ENCODE measurements at regions not wholly inside any gene's neighbourhood (a gene's known extent, or its start where the extent isn't known, plus 50 kb on each side); places are given as distances from the start of the nearest gene placed in this dataset.

- H3K9me2 ChIP-seq (replicated peaks; ENCODE audit: insufficient read depth, low read length): no peaks in the 10 kb centered on the region
- TF ChIP-seq EZH2phosphoT487 (IDR thresholded peaks at IDR 0.05; ENCODE audit: low read length): no peak
- no peak for TF ChIP-seq CTCF (IDR thresholded peaks at IDR 0.05; ENCODE audit: low read length)
- no peak for TF ChIP-seq EZH2 (optimal IDR thresholded peaks at IDR 0.05; ENCODE audit: low read depth, low read length)
- H3K4me1 ChIP-seq (ENCODE audit: low read length): no peaks in the 10 kb centered on the region
- H3F3A ChIP-seq (ENCODE audit: insufficient read depth, low read length): no peaks in the 10 kb centered on the region
- no peaks in the 10 kb centered on the region for H3K27me3 ChIP-seq (replicated peaks; ENCODE audit: insufficient read depth, low read length)
- H3K9me3 ChIP-seq (replicated peaks; ENCODE audit: insufficient read depth, low read length): no peaks in the 10 kb centered on the region
- H3K79me2 ChIP-seq (ENCODE audit: low read length): no peaks in the 10 kb centered on the region
- no peak for DNase-seq
- H3K4me3 ChIP-seq (ENCODE audit: low read length): no peak overlapping the region
- no peak overlapping the region for H3K9ac ChIP-seq (ENCODE audit: low read length)
- H2AFZ ChIP-seq (ENCODE audit: low read length): no peak overlapping the region
- H3K4me2 ChIP-seq (ENCODE audit: low read depth, low read length): no peak overlapping the region
- H3K27ac ChIP-seq (ENCODE audit: low read length): no peak overlapping the region
- no peaks in the 10 kb centered on the region for H3K36me3 ChIP-seq (replicated peaks; ENCODE audit: insufficient read depth, low read length)
- no peaks in the 10 kb centered on the region for H4K20me1 ChIP-seq (ENCODE audit: insufficient read depth, low read length)
Measured at GRCh38 chr6:135784507-135784906, 67.0 kb upstream of the PDE7B start.

- Histone ChIP-seq H3F3A (ENCODE audit: insufficient read depth, low read length) (no peaks in the 10 kb centered on the region), H3K79me2 (ENCODE audit: low read length) (no peaks in the 10 kb centered on the region), H3K9ac (ENCODE audit: low read length) (no peak overlapping the region), H3K4me3 (ENCODE audit: low read length) (no peak overlapping the region), H3K27me3 (replicated peaks; ENCODE audit: insufficient read depth, low read length) (no peaks in the 10 kb centered on the region), H4K20me1 (ENCODE audit: insufficient read depth, low read length) (no peaks in the 10 kb centered on the region), H3K36me3 (replicated peaks; ENCODE audit: insufficient read depth, low read length) (no peaks in the 10 kb centered on the region), H3K9me3 (replicated peaks; ENCODE audit: insufficient read depth, low read length) (no peaks in the 10 kb centered on the region), H3K9me2 (replicated peaks; ENCODE audit: insufficient read depth, low read length) (no peaks in the 10 kb centered on the region), H3K27ac (ENCODE audit: low read length) (no peak overlapping the region), H3K4me1 (ENCODE audit: low read length) (no peaks in the 10 kb centered on the region), H3K4me2 (ENCODE audit: low read depth, low read length) (no peak overlapping the region), H2AFZ (ENCODE audit: low read length) (no peak overlapping the region)
- DNase-seq: no peak
- no peak for TF ChIP-seq EZH2 (optimal IDR thresholded peaks at IDR 0.05; ENCODE audit: low read depth, low read length)
- TF ChIP-seq EZH2phosphoT487 (IDR thresholded peaks at IDR 0.05; ENCODE audit: low read length): no peak
- no peak for TF ChIP-seq CTCF (IDR thresholded peaks at IDR 0.05; ENCODE audit: low read length)
Measured at GRCh38 chr6:135789375-135790050, 62.0 kb upstream of the PDE7B start.

GRCh38 chr6:135791441-135791840 lies 60.1 kb upstream of the PDE7B start:
- Histone ChIP-seq H3K9ac (ENCODE audit: low read length) (no peak overlapping the region), H3K9me3 (replicated peaks; ENCODE audit: insufficient read depth, low read length) (no peaks in the 10 kb centered on the region), H3K4me3 (ENCODE audit: low read length) (no peak overlapping the region), H3K9me2 (replicated peaks; ENCODE audit: insufficient read depth, low read length) (no peaks in the 10 kb centered on the region), H3K27me3 (replicated peaks; ENCODE audit: insufficient read depth, low read length) (no peaks in the 10 kb centered on the region), H3K36me3 (replicated peaks; ENCODE audit: insufficient read depth, low read length) (no peaks in the 10 kb centered on the region), H3K4me1 (ENCODE audit: low read length) (no peaks in the 10 kb centered on the region), H3K27ac (ENCODE audit: low read length) (no peak overlapping the region), H3K79me2 (ENCODE audit: low read length) (no peaks in the 10 kb centered on the region), H4K20me1 (ENCODE audit: insufficient read depth, low read length) (no peaks in the 10 kb centered on the region), H3F3A (ENCODE audit: insufficient read depth, low read length) (no peaks in the 10 kb centered on the region), H3K4me2 (ENCODE audit: low read depth, low read length) (no peak overlapping the region), H2AFZ (ENCODE audit: low read length) (no peak overlapping the region)
- TF ChIP-seq CTCF (IDR thresholded peaks at IDR 0.05; ENCODE audit: low read length) (no peak), EZH2phosphoT487 (IDR thresholded peaks at IDR 0.05; ENCODE audit: low read length) (no peak), EZH2 (optimal IDR thresholded peaks at IDR 0.05; ENCODE audit: low read depth, low read length) (no peak)
- no peak for DNase-seq
